HG03342 (cell line): ENCODE measurements at regions not wholly inside any gene's neighbourhood (a gene's known extent, or its start where the extent isn't known, plus 50 kb on each side); places are given as distances from the start of the nearest gene placed in this dataset.

Experiments used
- ATAC-seq: cut with Tn5 transposase; IDR thresholded peaks from one replicate; pipeline ENCODE4 v1.9.1; 2021; ENCODE audit warnings: mild to moderate bottlenecking, moderate library complexity; ENCODE audit not compliant: unreplicated experiment

DNA sequence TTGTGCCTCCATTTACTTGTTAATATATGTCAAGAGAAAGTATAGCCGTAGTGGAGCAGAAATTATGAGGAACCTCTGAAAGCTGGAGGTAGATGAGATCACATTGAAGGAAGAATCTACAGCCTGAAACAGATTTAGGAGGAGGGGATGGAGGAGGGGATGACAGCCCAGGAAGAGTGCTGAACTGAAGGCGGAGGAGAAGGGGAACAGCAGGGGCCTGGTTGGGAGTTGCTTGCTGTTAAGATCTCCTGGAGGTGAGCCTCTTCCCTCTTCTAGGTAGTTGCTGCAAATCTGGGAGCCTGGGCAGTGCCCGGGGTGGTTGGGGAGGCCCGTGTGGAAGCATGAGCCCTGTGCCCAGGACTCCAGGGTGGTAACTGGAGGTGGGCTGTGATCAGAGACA lies 111.8 kb upstream of the SEMA6A start:
- no peak for ATAC-seq

DNA sequence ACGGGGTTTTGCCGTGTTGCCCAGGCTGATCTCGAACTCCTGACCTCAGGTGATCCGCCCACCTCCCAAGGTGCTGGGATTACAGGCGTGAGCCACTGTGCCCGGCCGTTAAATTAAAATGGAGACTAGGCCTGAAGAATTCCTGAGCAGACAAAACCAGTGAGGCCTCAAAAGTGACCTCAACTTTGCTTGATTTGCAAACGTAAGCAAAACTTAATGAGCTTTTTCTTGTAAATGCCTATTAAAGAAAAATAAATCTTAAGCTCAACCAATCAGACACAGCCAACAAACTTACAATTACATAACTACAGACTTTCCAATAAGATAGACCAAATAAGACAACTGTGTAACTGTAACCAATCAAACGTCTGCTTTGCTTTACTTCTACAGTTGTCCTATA lies 111.3 kb upstream of the SEMA6A start:
- ATAC-seq = no peak

DNA sequence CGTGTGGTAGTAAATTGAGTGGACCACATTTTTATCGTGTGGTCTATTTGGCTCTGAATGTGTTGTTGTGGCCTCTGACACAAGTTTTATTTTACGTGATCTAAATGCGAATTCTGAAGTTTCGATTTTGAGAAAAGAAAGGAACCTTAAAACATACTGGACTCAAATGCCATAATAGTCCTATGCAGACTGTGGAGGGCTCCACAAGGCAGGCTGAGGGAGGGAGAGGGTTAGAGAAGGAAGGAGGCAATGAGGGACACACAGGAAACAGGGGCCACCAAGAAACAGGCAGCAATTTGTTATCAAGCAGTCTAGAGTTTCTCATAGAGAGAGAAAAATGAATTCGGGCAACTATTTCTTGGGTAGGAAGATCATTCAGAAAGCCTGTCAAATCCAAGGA lies 110.4 kb upstream of the SEMA6A start:
- ATAC-seq = no peak

DNA sequence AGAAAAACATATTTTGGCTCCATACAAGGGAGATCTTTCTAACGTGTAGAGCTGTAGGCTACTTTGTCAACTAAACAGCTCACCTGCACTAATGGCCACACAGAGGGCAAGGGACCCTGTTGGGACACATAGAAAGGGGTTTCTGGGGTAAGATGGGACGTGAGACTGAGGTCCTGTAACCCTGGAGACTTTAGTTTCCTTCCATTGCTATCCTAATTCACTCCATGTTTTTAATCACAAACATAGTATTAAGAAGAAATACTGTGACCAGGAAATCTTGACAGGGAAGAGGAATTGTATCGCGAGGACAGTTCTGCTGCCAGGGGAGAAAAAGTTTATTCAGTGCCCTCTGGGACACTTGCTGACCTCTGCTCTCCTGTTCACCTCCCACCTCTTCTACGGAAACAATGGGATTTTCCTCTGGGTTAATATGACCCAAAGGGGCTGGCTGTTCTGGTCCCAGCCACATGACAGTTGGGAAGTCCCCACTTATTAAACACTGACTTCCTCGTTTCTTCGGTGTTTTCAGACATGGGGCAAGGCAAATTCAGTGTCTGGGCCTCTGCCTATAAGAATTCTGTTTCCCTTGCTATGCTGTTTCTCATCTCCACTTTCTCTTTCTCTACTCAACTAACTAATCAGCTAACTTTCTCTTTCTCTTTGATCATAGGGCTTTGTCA lies 106.9 kb upstream of the SEMA6A start:
- peak; percentile 97 for ATAC-seq

DNA sequence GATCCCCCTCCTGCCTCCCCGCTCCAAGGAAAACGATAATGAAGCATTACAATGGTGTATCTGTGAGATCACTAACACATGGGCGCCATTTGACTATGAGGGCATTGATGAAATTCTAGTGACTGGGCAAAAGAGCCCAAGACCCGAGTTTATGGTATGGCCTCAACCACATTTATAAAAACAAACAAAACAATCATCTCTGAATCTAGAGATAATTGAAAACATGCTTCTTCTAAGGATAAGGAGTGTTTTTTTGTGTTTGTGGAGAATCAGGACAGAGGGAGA lies 100.9 kb upstream of the SEMA6A start:
- ATAC-seq = no peak

DNA sequence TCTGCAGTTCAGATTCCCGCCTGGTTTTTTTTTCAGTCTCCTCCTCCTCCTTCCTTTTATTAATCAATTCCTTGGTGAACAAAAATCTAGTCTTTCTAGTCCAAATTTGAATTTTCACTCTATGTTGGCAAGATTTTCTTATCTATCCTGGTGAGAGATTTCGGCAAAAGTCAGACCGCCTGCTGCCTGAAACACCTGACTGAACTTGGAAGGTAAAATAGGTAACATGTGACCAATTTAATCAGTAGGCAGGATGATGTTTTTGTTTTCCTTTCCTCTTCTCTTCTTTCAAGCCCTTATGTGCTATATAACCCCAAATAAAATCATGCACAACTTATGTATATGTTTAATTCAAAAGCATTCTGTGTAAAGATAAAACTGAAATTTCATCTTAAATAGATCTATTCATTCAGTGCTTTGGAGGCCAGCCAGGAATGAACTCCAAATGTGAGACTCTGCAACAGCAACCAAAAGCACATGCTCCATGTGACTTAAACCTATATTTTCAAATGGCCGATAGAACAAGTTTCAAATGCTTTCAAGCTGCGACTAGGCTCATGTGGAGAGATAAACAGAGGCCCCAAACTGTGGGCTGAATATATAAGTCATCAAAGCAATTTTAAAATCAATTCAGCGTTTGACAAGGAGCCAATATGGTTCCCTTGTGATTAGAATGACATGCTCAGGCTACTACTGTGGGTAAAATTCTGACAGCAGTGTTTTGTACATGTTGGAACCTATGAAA lies 100.4 kb upstream of the SEMA6A start:
- no peak for ATAC-seq

DNA sequence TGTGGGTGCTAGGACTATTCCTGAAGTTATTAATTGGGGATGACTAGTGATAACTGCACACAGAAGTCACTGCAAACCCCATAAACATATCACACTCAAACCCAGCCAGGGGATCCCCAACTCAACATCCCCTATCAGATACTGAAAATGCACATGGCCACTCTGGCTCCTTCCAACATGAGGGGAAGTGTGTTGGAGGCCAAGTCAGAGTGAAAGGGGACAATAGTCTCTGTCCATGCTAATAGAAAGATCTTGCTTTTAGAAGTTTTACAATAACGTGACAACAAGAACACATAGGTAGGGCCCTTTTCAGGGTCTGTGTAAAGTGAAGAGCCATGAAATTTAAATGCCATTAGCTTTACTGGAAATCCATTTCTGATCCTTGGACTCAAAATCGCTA lies 98.8 kb upstream of the SEMA6A start:
- no peak for ATAC-seq

DNA sequence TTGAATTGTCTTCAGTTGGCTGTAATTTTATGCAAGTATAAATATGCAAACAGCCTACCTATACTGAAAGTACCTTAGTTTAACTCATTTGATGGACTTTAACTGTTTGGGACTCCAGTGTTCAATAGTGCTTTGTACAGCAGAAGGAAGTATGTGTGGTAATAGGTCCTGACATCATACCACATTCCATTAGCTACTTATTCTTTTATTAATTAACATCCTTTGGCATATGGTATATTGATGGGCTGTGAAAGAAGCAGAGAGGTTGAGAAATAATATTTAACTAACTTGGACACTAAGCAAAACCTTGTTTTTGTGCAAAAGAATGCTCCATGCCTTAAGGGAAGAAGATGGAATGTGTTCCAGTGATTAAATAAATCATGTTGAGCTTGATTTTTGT lies 97.6 kb upstream of the SEMA6A start:
- ATAC-seq = no peak

DNA sequence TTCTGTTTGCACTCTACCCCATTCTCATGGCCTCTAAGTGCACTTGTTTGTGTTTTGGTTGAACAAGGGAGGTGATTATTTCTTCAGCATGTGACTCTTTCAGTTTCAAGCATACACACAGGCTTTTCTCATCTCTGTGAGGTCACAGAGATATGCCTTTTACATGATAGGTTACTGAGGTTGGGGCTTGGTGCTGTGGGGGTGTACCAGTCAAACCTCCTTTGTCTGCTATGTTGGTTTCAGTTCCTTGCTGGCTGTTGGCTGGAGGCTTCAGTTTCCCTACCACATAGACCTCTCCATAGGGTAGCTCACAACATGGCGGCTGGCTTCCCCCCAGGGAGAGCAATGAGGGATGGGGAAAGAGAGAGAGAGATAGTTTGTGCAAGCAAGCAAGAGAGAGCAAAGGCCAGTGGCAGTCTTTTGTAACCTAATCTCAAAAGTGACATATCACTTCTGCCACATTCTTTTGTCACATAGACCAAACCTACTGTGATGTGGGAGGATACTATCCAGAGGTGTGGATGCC lies 96.7 kb upstream of the SEMA6A start:
- ATAC-seq = peak; percentile 99

DNA sequence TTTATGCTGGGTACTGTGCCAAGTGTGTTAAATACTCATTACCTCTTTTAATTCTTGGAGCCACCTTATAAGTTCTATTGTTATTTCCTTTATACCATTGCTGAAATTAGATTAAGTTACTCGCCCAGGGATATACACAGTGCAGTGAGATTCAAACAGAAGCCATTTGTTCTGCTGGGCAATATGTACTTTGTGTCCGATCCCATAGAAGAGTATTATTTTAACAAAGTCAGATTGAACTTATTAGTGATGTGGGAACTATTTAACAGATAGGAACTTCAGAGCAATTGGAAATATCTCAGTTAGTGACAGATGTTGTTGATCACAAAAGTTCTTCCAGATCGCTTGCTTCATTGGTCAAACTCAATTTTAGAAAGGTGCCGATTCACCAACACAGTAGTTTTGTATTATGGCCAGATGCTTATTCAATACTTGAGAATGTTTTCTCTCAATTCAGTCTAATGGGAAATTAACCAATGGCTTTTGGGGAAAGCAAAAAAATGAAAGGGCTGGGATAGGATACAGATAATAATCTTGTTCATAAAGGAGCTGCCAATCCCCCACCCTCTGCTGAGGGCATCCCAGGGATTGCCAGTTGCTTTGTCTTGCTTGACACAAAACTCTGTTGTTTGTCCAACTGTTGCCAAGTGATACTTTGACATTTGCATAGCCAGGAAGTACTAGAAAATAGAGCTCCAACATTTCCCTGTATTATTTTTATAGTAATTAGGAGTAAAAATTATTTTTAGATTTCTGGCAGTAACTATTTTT lies 94.8 kb upstream of the SEMA6A start:
- ATAC-seq = no peak

DNA sequence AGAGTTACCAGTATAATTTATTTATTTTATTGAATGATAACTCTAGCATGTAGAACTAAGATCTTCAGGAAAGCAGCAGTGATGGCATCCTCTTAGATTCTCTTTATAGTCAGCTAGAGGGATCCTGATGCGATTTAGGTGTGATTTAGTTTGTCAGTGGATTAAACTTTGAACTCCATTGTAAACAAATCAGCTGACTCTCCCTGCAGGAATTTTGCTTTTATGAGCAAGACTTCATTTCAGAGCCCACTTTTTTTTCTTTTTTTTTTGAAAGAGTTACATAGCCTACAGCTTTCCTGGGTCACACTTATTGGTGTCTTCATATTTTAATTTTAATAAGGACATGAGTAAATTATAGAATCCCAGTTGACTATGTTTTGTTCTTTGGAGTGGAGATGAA lies 93.8 kb upstream of the SEMA6A start:
- no peak for ATAC-seq

DNA sequence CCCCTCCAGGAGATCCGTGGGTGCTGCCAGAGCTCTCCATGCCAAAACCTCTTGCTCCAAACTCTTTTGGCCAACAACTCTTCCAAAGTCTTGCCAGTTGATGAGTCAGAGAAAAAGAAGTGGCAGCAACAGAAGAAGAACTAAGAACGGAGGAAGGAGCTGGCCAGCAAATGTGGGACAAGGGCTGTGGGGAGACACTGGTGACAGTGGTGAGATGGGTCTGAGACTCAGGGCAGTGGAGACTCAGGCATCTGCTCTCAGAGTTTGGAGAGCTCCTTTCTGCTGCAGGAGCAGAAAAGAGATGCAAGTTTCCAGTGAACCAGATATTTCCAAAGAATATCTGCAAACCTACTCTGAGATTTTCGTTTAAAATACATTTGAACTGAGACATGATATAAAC lies 92.3 kb upstream of the SEMA6A start:
- no peak for ATAC-seq

DNA sequence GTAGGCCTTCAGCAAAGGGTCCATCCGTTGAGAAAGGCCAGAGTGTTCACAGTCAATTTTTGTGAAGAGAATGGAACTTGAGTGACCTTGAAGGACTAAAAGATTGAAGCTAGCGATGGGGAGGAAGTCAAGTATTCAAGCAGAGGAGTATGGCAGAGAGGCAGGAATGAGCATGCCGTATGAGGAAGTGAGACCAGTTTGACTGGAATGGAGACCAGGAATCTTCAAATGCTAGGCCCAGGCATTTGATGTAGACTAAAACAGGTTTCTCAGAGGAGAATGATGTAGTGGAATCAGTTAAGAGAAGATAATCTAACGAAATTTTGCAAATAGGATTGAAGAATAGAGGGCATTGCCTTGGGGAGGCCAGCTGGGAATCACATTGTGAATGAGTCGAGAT lies 90.4 kb upstream of the SEMA6A start:
- no peak for ATAC-seq

DNA sequence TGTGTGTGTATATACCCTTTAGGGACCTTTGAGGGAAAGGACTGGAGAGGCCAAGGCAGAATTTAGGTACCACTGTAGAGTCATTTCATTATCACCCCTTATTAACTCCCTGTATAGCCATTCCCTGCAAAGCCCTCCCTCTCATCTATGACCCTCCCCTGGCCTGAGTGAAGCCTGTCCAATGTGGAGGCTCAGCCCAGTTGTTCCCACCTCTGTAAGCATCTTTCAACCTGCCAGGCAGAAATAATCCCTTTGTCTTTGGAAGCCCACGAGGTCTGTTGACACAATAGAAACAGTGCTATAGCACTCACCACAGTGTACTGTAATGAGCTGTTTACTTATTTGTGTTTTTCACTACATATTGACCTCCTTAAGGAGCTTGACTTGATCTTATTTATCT lies 88.5 kb upstream of the SEMA6A start:
- no peak for ATAC-seq

DNA sequence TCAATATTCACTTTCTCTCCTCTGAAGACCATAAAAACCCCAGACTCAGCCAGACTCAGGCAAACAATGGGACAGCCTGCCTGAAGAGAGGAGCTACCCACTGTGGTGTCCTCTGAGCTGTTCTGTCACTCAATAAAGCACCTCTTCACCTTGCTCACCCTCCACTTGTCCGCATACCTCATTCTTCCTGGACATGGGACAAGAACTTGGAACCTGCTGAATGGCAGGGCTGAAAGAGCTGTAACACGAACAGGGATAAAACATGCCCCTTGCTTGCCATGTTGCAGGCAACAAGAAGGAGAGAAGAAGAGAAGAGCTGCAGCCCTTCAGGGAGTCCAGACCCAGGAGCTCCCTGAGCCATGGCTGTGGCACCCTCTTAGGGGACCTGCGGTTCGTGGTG lies 86.8 kb upstream of the SEMA6A start:
- ATAC-seq = no peak

DNA sequence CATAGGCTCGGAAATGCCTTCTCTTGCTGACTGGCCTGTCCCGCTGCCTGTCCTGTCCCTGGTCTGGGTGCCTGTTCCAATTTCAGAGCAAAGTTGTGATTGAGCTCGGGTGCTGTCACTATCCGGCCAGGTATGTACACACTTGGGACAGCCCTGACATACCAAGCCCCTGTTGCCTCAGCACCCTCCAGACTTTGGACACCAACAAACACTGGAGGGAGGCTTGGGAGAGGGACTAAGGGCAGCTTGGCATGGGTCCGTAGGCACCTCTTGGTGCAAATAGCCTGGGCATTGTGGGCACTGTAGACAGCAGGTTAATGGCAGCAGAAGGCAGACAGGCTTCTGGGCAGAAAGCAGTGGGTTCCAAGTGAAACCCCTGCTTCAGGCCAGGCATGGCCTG lies 86.3 kb upstream of the SEMA6A start:
- ATAC-seq = no peak

DNA sequence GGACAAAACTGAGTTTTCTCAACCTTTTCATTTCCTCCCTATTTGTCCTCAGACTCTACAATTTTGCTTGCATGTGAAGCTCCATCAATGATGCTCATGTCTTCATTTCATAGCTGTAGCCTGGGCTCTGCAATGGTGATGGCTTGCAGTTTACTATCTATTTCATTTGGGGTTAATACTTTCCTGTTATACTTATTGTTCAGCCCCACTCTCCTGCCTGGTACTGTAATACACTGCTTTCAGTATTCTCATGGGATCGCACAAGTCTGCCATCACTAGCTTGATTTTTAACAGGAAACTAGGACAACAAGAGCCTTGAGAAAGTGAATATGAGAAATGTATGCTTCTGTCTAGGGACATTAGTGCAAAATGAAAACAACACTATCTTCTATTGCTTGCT lies 84.2 kb upstream of the SEMA6A start:
- no peak for ATAC-seq

DNA sequence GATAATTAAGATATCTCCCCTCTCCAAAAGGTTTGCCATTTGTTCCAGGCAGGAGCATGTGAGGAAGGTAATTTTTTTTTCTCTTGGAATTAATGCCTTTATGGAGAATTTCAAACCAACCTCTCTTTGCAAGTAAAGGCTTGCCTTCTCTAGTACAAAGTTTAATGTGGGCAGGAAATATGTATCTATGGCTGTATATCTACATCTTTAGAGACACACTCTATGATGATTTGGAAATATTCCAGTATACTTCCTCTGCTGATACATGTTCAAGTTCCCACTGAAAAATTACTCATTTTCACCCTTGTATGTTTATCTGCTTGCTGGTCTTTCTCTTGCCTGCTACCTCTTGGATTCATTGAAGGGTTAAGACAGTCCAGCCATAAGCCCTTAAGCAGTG lies 83.5 kb upstream of the SEMA6A start:
- ATAC-seq = no peak

DNA sequence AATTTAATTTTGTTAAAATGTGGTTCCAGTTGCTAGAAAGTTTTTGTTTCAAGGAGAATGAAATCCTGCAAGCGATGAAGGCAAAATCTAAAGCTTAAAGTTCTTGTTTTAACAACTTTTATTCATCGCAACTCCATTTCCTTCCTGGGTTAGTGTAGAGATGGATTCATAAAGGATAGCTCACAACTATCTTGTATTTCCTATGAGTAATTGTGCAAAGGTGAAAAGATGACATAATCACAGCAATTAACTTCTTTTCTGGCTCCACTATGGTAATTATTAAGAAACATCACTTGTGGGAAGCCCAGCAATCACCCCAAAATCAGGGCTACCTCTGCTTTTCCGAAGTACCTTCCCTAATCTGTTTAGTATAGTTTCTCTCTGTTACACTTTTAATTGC lies 80.8 kb upstream of the SEMA6A start:
- no peak for ATAC-seq

DNA sequence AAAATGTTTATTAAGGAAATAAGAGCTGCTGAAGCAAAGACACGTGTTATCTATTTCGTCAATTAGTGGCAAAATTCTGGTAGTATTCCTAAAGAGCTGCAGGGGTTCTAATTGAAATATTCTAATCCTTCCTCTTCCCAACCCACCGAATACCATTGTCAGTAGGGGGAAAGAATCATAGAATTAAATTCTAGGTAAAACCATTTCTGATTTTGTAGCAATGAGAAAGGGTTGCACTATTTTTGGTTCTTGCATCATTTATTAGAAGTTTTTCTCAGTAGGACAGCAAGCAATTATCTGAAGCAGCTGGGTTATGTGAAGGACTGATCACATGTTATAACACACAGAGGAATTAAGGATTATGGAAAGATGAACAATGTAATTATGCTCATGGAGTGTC lies 80.3 kb upstream of the SEMA6A start:
- ATAC-seq = no peak

DNA sequence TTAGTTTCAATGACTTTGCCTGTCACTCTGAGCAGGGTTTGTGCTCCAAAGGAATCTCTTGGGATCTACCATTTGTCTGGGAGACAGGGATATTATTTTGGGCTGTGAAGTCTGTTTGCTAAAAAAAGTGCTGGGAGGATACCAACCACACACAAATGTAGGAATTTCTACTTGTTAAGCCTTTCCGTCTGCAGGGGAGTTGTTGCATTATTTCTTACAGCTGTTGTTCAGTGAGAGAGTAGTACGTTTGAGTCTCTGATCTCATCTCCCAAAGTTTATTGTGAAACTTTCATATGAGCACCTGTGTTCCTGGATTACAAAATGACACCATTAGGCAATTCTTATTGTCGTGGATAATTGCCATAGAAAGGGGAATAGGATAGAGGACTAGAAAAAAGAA lies 78.3 kb upstream of the SEMA6A start:
- no peak for ATAC-seq

DNA sequence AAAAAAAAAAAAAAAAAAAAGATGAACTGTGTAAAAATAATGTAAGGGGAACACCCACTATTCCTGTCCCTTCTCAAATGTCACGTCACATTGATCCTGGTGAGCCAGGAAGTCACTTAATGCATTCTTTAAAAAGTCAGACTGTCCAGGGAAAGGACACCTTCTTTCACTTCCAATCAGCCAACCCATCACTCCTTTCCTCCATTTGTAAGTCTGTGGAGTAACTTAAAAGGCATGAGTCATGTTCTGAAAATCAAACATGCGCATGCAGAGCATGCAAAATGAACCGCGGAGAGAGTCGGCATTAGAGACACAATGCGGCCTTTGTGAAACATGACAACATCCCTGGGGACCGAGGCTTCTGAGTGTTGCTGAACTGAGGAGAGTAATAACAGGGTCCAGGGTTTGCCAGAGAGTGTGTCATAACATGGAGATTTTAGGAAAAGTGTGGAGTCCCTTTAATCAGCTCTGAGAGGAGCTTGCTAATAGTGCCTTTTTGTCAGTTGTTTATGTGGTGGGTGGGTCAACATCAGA lies 77.6 kb upstream of the SEMA6A start:
- ATAC-seq = peak; percentile 97
